Omental fat pad (tissue), 3 donors: ENCODE measurements at regions not wholly inside any gene's neighbourhood (a gene's known extent, or its start where the extent isn't known, plus 50 kb on each side); places are given as distances from the start of the nearest gene placed in this dataset.

Experiments
- ATAC-seq: fragments of 150-250 bp; one replicate; pipeline ENCODE4 v1.9.1; 2016; ENCODE audit warnings: mild to moderate bottlenecking, moderate library complexity; ENCODE audit not compliant: low FRiP score
- DNase-seq: peaks from one replicate; pipeline ENCODE4 v3.0.0-alpha.2; 2019; ENCODE audit warnings: low spot score
- CTCF ChIP-seq, 3 donors: fragments of 450-650 bp; IDR thresholded peaks; one replicate each; pipeline ENCODE4 v1.5.1; 2016 to 2017; ENCODE audit warnings: antibody characterized with exemption in 3 of 3, mild to moderate bottlenecking in 3 of 3, moderate library complexity in 2 of 3

GRCh38 chr5:57841676-57842363, 359.2 kb upstream of the ACTBL2 start:
- peak; percentile 54 for ATAC-seq
- DNase-seq = no peak
- TF ChIP-seq CTCF (IDR thresholded peaks at IDR 0.05) = no peak

GRCh38 chr5:57839437-57840079, 356.9 kb upstream of the ACTBL2 start:
- ATAC-seq (no peak), DNase-seq (no peak)
- TF ChIP-seq CTCF (IDR thresholded peaks at IDR 0.05) = no peak

GRCh38 chr5:57839025-57839424, 356.4 kb upstream of the ACTBL2 start:
- ATAC-seq (no peak), DNase-seq (no peak)
- no peak for TF ChIP-seq CTCF (IDR thresholded peaks at IDR 0.05)

- no peak for DNase-seq
- no peak for ATAC-seq
- TF ChIP-seq CTCF (IDR thresholded peaks at IDR 0.05) = no peak
These were observed 354.3 kb upstream of the ACTBL2 start for GRCh38 chr5:57836921-57837320.

- DNase-seq (no peak), ATAC-seq (no peak)
- TF ChIP-seq CTCF (IDR thresholded peaks at IDR 0.05) = no peak
These were observed 353.7 kb upstream of the ACTBL2 start for GRCh38 chr5:57836331-57836730.

- DNase-seq (no peak), ATAC-seq (no peak)
- TF ChIP-seq CTCF (IDR thresholded peaks at IDR 0.05) = no peak
These were observed 352.4 kb upstream of the ACTBL2 start for GRCh38 chr5:57834829-57835608.
